Breast epithelium (tissue), 3 donors: ENCODE measurements at regions not wholly inside any gene's neighbourhood (a gene's known extent, or its start where the extent isn't known, plus 50 kb on each side); places are given as distances from the start of the nearest gene placed in this dataset.

ENCODE experiments used
- POLR2A ChIP-seq: fragments of 450-650 bp; IDR thresholded peaks from one replicate; pipeline ENCODE4 v1.6.1; 2016; ENCODE audit warnings: antibody characterized with exemption, mild to moderate bottlenecking, moderate library complexity
- POLR2AphosphoS5 ChIP-seq, 3 donors: sonication (generic); formaldehyde crosslinking; IDR thresholded peaks; one replicate each; pipeline ENCODE4 v1.6.1; 2017; ENCODE audit warnings: antibody characterized with exemption in 3 of 3
- TF ChIP-seq, protein P1 (sequence below), 3 donors: fragments of 450-650 bp; IDR thresholded peaks; one replicate each; pipeline ENCODE4 v1.5.1; 2016 to 2017; ENCODE audit warnings: antibody characterized with exemption in 3 of 3, mild to moderate bottlenecking in 3 of 3, moderate library complexity in 3 of 3

DNA sequence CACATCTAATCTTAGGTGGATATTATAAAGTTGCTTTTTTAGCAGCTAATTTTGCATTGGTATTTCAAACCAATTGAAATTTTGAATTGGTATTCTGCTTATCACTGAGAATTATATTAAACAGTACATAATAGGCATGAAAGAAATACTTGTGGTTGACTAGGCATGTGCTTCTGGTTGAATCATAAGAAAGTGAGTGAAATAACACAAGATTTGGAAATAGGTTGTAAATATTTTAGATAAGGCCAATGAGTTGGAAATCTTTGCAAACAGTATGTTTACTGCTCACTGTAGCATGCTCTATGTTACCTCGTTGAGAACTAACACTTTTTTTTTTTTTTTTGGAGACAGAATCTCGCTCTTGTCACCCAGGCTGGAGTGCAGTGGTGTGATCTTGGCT lies 66.8 kb upstream of the RFC3 start:
- no peak for TF ChIP-seq POLR2AphosphoS5 (IDR thresholded peaks at IDR 0.05)
- no peak for TF ChIP-seq POLR2A
- TF ChIP-seq, protein P1, sequence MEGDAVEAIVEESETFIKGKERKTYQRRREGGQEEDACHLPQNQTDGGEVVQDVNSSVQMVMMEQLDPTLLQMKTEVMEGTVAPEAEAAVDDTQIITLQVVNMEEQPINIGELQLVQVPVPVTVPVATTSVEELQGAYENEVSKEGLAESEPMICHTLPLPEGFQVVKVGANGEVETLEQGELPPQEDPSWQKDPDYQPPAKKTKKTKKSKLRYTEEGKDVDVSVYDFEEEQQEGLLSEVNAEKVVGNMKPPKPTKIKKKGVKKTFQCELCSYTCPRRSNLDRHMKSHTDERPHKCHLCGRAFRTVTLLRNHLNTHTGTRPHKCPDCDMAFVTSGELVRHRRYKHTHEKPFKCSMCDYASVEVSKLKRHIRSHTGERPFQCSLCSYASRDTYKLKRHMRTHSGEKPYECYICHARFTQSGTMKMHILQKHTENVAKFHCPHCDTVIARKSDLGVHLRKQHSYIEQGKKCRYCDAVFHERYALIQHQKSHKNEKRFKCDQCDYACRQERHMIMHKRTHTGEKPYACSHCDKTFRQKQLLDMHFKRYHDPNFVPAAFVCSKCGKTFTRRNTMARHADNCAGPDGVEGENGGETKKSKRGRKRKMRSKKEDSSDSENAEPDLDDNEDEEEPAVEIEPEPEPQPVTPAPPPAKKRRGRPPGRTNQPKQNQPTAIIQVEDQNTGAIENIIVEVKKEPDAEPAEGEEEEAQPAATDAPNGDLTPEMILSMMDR (IDR thresholded peaks at IDR 0.05): no peak
